Globus pallidus (tissue), 1 donor: ENCODE measurements at regions not wholly inside any gene's neighbourhood (a gene's known extent, or its start where the extent isn't known, plus 50 kb on each side); places are given as distances from the start of the nearest gene placed in this dataset.
"Not testable (repeated sequence)": the region's sequence is repeated elsewhere in the genome, so short reads cannot be mapped to it uniquely, and the experiment has no call there.

Experiments used
- DNase-seq: peaks from one replicate; pipeline ENCODE4 v3.0.0-alpha.2; 2015; ENCODE audit warnings: low spot score

- DNase-seq, result peak; percentile 6
Measured at GRCh38 chr12:118537481-118537917, 161.1 kb downstream of the SUDS3 start.

GRCh38 chr12:118541071-118541470, 164.7 kb downstream of the SUDS3 start:
- no peak for DNase-seq

GRCh38 chr12:118541934-118542333, 165.6 kb downstream of the SUDS3 start:
- no peak for DNase-seq

- DNase-seq, result no peak
Measured at GRCh38 chr12:118543651-118544050, 167.3 kb downstream of the SUDS3 start.

- DNase-seq, result no peak
Measured at GRCh38 chr12:118544569-118544968, 168.2 kb downstream of the SUDS3 start.

- DNase-seq, result not testable (repeated sequence)
Measured at GRCh38 chr12:118547606-118548005, 171.3 kb downstream of the SUDS3 start.

- no peak for DNase-seq
Measured at GRCh38 chr12:118548887-118549509, 172.6 kb downstream of the SUDS3 start.

GRCh38 chr12:118549510-118549980, 173.2 kb downstream of the SUDS3 start:
- DNase-seq, result no peak

GRCh38 chr12:118553856-118554504, 177.6 kb downstream of the SUDS3 start:
- no peak for DNase-seq

- DNase-seq, result no peak
Measured at GRCh38 chr12:118558941-118559340, 182.6 kb downstream of the SUDS3 start.

GRCh38 chr12:118560733-118561132, 184.4 kb downstream of the SUDS3 start:
- no peak for DNase-seq

- no peak for DNase-seq
Measured at GRCh38 chr12:118571730-118572129, 195.4 kb downstream of the SUDS3 start.

- no peak for DNase-seq
Measured at GRCh38 chr12:118574288-118574687, 197.9 kb downstream of the SUDS3 start.

- no peak for DNase-seq
Measured at GRCh38 chr12:118575730-118576129, 199.4 kb downstream of the SUDS3 start.

GRCh38 chr12:118581371-118581770, 205.0 kb downstream of the SUDS3 start:
- DNase-seq, result no peak

- DNase-seq, result no peak
Measured at GRCh38 chr12:118582863-118583262, 206.5 kb downstream of the SUDS3 start.

GRCh38 chr12:118586433-118586832, 210.1 kb downstream of the SUDS3 start:
- DNase-seq, result no peak

- no peak for DNase-seq
Measured at GRCh38 chr12:118589162-118589561, 212.8 kb downstream of the SUDS3 start.

GRCh38 chr12:118590406-118591150, 214.2 kb downstream of the SUDS3 start:
- no peak for DNase-seq

GRCh38 chr12:118603610-118604361, 227.4 kb downstream of the SUDS3 start:
- DNase-seq, result no peak

GRCh38 chr12:118606690-118607089, 230.3 kb downstream of the SUDS3 start:
- DNase-seq, result no peak

- DNase-seq, result no peak
Measured at GRCh38 chr12:118607831-118608230, 231.5 kb downstream of the SUDS3 start.
